ENCODE measurements at regions not wholly inside any gene's neighbourhood (a gene's known extent, or its start where the extent isn't known, plus 50 kb on each side); places are given as distances from the start of the nearest gene placed in this dataset.
"Not testable (repeated sequence)": the region's sequence is repeated elsewhere in the genome, so short reads cannot be mapped to it uniquely, and the experiment has no call there.

DNA sequence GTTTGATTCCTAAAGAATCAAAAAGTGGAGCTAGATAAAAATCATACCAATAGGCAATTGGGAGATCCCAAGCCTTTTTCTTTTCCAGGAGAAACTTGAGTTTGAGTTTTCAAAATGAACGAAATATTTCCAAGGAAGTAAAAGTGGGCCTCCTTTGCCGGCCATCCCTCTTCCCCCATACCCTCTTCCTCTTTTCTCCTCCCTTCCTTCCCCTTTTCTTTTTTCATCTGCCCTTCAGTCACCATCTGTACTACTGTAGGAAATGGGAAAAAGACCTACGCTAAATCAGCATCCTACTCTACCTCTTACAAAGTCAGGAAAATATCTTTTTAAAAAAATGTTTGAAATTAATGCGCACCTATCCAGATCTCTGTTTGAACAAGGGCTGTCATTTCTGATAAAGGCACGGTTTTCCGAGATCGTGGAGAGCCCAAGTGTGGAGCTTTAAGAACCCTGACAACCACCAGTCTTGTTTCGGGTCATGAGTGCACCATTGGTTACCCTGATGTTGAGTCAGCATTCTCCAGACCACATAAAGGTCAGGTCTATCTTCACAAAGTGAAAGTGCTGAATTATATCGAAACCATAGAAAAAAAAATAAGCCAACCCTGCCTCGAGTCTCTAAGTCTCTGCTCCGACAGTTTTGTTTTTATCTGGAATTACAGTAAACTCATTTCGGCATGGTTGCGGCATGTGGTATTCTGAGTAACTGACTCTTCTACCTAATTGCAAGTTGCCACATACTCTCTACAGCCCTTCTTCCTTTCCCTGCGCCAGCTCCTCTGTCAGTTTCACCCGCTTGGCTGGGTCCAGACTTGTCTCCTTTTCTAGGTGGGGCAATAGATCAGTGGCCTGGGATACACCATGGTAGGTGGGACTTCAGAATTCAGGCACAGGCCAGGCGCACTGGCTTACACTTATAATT, 140.2 kb upstream of the KLF3 start:
- no peak for DNase-seq (ENCODE audit: low spot score)

DNA sequence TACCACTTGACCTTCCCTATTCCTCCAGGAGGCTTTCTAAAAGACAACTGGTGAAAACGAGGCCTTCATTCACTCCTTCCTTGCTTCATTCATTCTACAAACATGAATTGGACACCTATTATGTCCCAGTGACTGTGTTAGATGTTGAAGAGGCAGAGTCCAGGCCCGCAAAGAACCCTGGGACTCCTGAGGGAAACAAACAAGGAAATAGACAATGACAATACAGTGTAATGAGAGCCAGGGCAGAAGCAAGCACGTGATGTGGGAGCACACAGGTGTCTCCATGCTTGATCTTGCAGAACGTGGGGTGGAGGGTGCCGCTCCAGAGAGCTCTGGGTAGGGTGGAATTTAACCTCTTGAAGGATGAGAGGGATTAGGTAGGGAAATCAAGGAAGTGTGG, 137.6 kb upstream of the KLF3 start:
- no peak for DNase-seq (ENCODE audit: low spot score)

DNA sequence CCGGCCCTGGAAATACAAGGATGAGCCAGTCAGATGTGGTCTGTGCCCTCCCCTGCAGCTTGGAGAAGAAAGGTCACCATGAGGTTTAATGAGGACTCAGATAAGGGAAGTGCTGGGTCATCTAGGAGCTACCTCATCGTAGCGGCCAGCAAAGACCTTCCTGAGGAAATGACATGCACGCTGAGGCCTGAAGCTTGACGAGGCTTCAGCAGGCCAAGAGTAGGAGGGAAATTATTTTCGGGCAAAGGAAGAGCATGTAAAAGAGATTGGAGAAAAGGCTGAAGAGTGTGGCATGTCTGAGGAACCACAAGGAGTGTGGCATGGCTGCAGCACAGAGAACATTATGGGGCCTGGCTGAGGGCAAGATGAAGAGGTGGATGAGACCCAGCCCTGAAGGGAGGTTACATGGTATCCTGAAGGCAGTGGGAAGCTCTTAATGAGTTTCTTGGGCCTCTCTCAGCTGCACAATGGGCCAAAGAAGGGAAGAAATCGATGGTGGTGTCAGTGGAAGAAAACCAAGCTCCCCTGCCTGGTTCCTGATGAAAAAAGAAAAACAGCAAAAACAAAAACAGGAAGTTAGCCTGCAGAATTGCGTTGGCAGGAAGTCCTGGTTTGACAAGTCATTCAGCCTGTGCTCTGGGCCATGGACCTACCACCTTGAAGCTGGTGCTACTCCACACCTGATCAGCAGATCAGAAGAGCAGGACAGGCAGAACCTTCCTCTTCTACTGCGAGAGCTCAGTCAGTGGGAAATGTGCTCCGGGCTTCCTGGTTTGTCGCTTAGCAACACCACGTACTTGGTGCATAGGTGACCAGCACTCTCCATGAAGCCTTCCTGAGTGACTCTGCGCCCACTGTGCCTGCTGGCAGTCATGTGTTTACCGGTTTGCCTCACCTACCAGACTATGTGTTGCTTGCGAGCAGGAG, 134.5 kb upstream of the KLF3 start:
- no peak for DNase-seq (ENCODE audit: low spot score)

DNA sequence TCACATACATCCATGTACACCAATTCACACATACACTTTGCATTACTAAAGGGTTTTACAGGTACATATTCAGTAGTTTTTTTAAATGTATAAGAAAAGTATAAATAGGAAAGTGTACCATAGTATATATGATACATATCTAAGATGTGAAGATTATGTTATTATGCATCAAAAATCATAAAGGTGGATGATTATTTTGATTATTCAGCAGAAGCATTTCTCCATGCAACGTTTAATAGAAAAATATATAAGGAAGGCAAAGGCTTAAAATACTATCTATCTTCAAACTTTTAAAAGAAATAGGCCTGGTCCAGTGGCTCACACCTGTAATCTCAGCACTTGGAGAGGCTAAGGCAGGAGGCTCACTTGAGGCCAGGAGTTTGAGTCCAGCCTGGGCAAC, 133.5 kb upstream of the KLF3 start:
- no peak for DNase-seq (ENCODE audit: low spot score)

DNA sequence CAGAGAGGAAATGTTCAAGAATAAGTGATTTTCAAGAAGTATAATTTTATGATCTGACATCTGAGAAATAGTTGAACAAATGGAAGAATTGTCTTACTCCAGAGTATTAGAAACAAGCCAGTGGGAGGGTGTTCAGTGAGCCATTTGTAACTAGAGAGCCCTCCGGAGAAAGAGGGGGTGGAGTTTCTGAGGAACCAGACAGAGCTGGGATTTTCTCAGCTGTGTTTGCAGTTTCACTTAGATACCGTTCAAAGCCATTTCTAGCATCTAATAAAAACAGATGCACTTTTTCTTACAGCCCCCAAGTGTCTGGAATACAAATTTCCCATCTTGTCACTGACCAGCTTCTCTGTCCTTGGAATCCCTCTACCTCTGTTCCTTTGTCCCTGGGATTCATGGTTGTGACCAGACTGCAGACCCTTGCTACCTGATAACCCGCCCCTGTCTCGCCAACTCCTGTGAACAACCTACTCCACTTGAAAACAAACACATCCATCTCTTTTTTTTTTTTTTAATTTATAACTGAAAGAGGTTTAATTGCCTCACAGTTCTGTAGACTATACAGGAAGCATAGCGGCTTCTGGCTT, 132.8 kb upstream of the KLF3 start:
- DNase-seq (ENCODE audit: low spot score): no peak

DNA sequence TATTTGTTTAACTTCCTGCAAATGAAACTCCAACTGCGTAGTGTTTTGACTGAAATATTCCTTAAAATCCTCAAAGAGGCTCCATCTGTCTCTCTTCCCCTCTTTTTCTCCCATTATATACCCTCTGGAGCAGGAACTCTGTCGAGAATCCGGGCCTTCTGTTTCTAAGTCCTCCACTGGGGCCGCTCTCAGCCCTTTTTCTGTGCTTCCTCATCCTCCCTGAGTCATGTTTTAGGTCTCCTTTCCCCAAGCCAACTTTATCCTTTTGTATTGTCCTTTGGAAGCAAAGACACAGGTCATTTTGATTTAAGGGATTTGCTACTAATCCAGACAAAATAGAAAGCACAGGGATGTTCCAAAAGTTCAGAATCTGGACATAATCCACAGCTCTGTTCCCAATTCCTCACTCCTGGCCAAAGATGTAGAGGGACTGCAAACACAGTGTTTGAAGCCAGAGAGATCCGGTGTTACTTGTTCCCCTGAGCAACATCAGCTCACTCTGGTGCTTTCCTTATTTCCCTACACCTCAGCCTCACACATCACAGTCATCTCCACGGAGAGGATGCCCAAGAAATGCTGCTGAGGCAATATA, 131.0 kb upstream of the KLF3 start:
- DNase-seq (ENCODE audit: low spot score): no peak

DNA sequence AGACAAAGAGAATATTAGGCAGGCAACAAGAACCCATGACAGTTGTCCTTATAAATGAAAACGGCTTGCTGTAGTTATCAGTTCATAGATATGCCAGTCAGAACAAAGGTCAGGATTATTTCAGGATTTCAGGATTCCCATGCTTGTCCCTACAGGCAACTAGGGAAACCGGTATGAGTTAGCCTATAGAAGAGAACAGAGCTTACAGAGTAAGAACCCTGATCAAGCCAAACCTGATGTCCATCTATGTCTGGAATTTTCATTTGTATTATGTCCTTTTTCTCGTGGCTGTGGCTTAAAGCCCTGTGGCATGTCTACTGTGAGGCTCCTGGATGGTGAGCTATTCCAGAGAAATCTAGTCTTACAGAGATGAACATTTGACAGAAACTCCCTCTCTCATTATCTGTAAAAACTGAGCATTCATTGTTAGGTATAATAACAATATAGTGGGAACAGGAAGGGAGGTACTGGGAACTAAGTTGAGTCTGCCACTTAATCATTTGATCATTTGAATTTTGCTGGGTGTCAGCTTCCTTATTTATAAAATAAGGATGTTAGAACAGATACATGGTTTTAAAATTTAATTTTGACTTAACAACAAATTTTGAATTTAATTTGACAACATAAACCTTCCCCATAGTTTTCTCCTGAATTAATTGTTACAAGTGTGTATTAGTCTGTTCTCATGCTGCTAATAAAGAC, 129.5 kb upstream of the KLF3 start:
- DNase-seq (ENCODE audit: low spot score): no peak

DNA sequence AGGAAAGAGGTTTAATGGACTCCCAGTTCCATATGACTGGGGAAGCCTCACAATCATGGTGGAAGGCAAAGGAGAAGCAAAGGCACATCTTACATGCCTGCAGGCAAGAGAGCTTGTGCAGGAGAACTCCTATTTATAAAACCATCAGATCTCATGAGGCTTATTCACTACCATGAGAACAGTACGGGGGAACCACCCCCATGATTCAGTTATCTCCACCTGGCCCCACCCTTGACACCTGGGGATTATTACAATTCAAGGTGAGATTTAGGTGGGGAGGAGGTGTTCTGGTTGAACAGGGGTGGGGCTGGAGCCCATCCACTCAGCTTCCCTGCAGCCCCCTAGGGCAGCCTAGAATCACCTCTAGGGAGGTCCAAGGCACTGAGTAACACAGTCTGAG, 128.9 kb upstream of the KLF3 start:
- not testable (repeated sequence) for DNase-seq (ENCODE audit: low spot score)

DNA sequence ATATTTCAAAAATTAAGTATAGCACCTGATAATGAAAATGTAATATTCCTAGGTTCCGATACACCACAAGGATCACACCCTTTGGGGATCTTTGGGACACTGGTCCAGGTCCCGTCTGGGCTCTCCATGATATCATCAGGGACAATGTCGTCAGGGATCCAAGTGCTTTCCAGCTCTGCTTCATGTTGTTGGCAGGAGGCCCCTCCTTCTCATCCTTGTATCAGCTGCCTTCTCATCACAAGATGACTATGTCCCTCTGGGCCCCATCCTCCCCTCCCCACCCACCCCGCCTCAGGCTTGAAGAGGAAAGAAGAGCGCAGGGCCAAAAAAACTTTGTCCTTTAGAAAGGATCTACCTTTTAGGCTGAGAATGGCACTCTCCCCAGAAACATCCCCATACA, 128.3 kb upstream of the KLF3 start:
- DNase-seq (ENCODE audit: low spot score): no peak

DNA sequence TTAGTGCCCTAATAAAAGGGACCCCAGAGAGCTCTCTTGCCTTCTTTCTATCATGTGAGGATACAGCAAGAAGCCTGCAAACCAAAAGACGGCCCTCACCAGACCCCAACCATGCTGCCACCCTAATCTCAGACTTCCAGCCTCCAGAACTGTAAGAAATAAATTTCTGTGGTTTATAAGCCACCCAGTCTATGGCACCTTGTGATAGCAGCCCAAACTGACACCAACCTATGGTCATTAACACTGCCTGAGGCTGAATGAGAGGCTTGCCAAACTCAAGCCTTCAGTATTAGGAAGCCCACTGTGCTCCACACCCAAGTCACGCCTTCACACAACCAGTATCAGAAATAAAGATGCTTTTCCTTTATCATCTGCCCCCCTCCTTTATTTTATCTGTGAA, 127.3 kb upstream of the KLF3 start:
- DNase-seq (ENCODE audit: low spot score): no peak

DNA sequence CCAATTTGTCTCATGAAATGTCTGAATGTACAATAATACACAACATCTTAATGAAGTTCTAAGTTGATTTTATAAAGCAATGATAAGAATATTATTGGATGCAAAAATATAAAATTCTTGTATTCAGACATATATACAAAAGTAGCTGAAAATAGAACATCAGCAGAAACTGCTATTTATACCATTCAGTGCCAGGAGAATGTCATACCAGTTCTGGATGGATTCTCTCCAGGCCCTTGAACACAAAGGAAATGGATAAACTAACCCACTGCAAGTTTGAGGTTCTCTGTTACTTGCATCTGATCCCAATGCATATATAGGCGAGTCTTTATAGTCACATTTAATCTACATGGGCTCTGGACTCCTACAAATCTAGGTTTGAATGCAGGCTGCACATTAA, 126.3 kb upstream of the KLF3 start:
- no peak for DNase-seq (ENCODE audit: low spot score)

DNA sequence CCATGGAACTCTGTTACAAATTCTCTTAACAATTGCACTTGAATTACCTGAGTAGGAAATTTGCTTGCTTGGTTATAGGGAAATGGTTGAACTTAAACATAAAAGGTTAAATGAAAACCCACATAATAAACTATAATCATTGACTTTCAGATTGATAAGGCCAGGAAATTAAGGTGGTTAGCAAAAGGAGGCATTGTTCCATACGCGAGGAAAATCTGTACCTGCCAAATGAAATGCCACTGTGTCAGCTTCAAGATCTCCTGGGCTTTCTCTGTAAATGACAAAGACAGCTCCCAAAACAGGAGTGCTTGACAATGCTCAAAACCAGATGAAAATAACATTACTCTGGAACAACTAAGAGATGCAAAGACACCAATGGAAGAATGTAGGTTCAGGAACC, 125.5 kb upstream of the KLF3 start:
- DNase-seq (ENCODE audit: low spot score): no peak

DNA sequence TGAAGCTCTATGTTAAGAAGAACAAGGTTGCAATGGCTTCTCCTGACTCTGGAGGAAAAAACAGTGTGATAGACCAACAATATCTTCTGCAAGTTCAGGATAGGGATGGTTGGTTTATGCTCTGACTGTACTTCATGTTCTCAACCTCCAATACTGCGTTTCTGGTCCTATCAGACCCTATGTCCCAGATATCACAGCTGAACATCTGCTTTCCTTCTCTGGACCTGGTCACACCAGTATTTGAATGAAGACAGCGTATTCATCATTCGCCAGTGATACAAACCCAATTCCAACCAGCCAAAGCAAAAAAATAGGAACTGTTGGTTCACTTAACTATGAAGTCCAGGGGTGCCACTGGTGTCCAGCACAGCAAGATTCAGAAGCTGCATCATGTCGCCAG, 124.5 kb upstream of the KLF3 start:
- DNase-seq (ENCODE audit: low spot score): no peak

DNA sequence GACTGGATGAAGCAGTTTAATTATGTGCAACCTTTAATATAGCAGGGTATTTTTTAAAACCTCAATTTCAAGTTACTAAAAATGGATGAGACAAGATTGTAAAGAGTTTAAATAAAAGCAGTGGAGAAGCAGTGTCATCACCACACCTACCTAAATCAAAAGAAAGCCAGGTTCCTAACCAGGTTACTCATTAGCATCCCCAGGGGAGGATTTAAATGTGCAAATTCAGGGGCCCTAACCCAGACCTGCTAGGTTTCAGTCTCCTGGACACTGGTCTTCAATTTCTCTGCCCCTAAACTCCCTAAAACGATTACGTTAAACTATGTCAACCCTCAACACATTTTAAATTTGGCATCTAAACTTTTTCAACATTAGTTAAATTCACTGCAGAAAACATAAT, 116.9 kb upstream of the KLF3 start:
- no peak for DNase-seq (ENCODE audit: low spot score)

DNA sequence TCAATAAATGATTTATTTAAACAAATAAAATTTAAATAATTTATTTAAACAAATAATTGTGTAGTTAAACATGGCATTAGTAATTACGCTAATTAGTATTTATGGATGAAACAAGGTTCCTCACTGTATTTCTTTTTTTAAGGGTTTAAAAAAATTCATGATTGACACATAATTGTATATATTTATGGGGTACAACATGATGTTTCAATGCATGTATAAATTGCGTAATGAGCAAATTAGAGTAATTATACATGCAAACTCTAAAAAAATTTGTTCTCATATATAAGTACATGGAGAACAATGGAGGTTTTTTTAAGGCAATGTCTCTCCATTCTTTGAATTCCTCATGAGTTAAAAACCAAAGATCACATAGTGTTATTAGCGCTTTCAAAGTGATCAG, 115.7 kb upstream of the KLF3 start:
- DNase-seq (ENCODE audit: low spot score): no peak

DNA sequence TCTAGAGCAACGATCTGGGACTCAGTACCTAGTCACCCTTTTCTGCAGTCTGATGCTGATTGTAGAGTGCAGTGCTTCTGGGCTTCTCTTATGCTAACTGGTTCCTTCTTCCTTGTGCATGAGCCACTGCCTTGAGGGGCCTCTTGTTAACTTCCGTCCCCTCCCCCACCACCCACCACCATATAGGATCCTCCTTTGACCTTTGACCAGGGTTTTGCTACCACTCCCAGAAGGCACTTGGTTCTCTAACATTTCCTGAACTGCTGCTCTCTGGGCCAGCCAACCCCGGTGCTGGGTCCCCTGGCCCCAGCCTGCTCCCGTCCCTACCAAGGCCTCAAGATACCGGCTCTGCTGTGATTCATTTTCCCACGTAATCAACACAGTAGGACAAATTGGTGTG, 104.6 kb upstream of the KLF3 start:
- no peak for DNase-seq (ENCODE audit: low spot score)

DNA sequence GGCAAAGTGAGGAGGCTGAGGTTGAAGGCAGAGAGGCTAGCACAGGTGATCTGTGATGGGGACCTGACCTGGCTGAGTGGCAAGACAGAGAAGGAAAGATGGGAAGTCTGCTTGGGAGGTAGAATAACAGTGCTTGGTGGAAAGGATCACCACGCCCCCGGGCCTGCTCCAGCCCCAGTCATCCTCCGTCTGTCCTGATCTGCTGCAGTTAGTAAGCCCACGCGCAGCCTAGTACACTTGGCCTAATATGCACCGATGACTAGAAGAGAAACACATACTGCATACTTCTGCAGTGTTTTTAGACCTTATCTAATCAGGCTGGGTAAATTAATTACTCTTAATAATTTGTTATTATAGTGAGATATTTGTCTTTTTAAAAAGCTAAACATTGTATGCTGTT, 103.7 kb upstream of the KLF3 start:
- DNase-seq (ENCODE audit: low spot score): no peak

DNA sequence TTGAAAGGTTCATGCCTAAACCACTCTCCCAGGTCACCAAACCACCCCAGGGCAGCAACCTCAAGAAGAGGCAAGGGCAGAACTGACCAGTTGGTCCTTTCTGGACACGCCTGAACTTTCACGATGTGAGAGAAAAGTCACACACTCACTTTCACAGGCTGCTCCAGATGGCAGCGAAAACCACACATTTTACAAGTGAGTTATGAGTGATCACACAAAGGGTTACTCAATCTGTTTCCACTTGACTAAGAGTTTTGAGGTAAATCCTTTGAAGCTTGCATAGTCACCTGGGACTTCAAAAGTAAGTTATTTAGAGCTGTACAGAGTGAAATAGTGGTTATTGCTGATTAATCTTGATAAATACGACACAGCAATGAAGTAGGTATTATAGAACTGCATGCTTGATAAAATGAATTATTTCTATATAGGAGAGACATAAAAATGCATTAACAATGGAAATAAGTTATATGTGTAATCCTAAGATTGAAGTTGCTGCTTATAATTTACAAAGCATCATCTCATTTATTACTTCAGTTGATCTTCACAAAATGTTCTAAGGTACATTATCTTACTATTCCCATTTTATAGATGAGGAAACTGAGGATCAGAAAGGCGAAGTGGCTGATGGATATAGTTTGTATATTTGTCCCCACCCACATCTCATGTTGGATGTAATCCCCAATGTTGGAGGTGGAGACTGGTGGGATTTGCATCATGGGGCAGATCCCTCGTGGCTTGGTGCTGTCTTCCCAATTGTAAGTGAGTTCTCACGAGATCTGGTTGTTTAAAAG, 103.0 kb upstream of the KLF3 start:
- no peak for DNase-seq (ENCODE audit: low spot score)

DNA sequence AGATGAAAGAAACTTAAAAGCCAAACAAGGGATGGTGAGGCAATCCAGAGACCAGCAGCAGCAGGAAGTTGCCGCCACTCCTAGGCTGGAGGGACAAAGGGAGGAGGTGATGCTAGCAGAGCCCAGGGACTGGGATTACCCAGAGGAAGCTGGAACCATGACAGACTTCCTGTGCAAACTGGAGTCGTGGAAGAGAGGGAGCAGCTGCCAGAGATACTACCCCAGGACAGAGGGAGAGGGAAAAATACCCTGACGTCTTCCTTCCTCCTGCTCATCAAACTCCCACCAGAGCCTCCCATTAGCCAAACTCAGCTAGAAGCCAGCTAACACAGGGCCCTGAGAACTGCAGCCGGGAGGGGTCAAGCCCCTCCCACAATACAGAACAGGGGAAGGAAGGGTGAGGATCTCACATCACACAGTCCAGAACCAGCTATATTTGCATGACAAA, 101.2 kb upstream of the KLF3 start:
- DNase-seq (ENCODE audit: low spot score): no peak

DNA sequence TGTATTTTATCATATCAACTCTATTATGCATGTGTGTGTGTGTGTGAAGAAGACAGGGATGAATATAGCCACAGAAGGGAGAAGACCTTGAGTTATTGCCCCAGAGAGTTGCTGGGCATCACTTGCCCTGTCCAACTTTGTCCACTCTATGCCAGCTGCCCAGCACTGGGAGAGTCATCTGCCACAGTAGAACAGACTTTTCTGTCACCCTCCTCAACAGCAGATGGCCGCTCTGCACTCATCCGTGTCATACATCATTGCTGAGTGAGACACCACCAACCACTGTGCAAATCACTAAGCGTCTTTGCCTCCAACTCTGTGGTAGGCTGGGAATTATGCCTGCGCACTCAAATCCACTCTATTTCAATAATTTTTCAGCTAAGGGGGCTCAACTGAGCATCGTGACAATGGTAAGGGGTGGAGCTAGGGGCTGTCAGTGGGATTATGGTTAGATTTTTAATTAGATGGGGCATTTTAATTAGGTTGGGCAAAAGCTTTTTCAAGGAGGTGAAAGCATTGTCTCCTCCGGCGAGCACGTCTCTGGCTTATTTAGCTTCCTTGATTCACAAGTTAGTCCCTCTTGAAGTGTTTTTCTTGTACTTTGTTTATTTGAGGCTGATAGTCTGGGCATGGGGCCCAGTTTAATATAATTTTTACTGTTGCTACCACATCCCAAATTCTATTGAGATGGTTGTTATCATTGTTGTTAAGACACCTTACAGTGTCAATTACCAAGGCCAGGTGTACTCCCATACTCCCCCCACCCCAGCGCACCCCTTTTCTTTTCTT, 100.1 kb upstream of the KLF3 start:
- no peak for DNase-seq (ENCODE audit: low spot score)
